ENCODE measurements at regions not wholly inside any gene's neighbourhood (a gene's known extent, or its start where the extent isn't known, plus 50 kb on each side); places are given as distances from the start of the nearest gene placed in this dataset.

DNA sequence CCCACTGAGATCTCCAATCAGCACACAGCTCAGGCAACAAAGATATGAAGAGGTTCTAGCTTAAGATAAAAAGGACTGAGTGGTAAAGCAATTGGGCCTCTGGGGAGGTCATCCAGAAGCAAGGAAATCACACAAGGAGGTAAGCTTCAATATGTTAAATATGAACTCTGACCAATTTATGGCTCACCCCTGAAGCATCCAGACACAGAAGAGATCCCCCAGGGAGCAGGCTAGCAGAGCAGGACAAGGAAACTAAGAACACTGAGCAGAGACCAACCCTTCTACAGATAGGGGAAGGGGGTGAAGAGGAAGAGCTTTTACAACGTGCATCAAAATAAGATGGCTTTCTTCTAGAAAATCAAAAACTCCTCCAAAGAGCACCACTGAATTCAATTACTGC lies 616.2 kb downstream of the DNAH5 start:
- ATAC-seq (ENCODE audit: insufficient read depth, low read depth): no peak
- no peak overlapping the region for H2AFZ ChIP-seq (ENCODE audit: low read depth, low read length)

DNA sequence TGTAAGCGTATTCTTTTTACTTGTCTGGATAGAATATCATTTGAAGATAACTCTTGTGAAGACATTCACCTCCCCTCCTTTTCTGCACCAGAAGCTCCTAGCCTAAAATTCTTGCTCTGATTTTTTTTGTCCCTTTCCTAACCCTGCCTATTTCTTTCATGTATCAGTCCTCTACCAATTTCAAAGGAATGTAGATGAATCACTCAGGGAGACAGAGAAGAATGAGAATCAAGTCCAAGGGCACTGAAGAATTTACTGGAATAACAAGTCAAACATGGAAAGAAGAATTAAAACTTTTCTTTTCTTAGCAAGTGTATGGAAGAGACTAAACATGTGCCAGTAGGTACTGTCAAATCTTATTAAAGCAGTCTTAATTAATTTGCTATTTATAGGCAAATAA lies 618.7 kb downstream of the DNAH5 start:
- Histone ChIP-seq H3K79me2 (ENCODE audit: insufficient read depth, low read length) (no peaks in the 10 kb centered on the region), H3K9me3 (ENCODE audit: insufficient read depth, low read length, severe bottlenecking) (no peaks in the 10 kb centered on the region)
- no peak for ATAC-seq (ENCODE audit: insufficient read depth, low read depth)

More for the DNA sequence above, 616.2 kb downstream of the DNAH5 start:
- DNase-seq: no peak
- TF ChIP-seq, protein P1, sequence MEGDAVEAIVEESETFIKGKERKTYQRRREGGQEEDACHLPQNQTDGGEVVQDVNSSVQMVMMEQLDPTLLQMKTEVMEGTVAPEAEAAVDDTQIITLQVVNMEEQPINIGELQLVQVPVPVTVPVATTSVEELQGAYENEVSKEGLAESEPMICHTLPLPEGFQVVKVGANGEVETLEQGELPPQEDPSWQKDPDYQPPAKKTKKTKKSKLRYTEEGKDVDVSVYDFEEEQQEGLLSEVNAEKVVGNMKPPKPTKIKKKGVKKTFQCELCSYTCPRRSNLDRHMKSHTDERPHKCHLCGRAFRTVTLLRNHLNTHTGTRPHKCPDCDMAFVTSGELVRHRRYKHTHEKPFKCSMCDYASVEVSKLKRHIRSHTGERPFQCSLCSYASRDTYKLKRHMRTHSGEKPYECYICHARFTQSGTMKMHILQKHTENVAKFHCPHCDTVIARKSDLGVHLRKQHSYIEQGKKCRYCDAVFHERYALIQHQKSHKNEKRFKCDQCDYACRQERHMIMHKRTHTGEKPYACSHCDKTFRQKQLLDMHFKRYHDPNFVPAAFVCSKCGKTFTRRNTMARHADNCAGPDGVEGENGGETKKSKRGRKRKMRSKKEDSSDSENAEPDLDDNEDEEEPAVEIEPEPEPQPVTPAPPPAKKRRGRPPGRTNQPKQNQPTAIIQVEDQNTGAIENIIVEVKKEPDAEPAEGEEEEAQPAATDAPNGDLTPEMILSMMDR (IDR thresholded peaks at IDR 0.05; ENCODE audit: borderline replicate concordance, extremely low read depth, low read length, poor library complexity, severe bottlenecking): no peak
- TF ChIP-seq EZH2 (IDR thresholded peaks at IDR 0.05; ENCODE audit: borderline replicate concordance, low read depth, low read length, severe bottlenecking): no peak
- H3K27me3 ChIP-seq (ENCODE audit: insufficient read depth, low read length, poor library complexity): no peaks in the 10 kb centered on the region
- H3K4me2 ChIP-seq (ENCODE audit: insufficient read depth, low read length): no peak overlapping the region
- no peak overlapping the region for H3K27ac ChIP-seq (ENCODE audit: low read length)
- H3K79me2 ChIP-seq (ENCODE audit: insufficient read depth, low read length): no peaks in the 10 kb centered on the region
- H3K4me3 ChIP-seq (ENCODE audit: low read depth in 1 of 2, low read length in 2 of 2): no peak overlapping the region
- H3K9me3 ChIP-seq (ENCODE audit: insufficient read depth, low read length, severe bottlenecking): no peaks in the 10 kb centered on the region
- no peaks in the 10 kb centered on the region for H4K20me1 ChIP-seq (ENCODE audit: insufficient read depth, low read length)
- no peak overlapping the region for H3K9ac ChIP-seq (ENCODE audit: low read depth, low read length)
- H3K4me1 ChIP-seq (ENCODE audit: insufficient read depth, low read length): no peaks in the 10 kb centered on the region
- no peaks in the 10 kb centered on the region for H3K36me3 ChIP-seq (ENCODE audit: insufficient read depth, low read length)

GRCh38 chr5:13322769-13323168 lies 621.7 kb downstream of the DNAH5 start:
- ATAC-seq (ENCODE audit: insufficient read depth, low read depth): no peak
- TF ChIP-seq, protein P1 (IDR thresholded peaks at IDR 0.05; ENCODE audit: borderline replicate concordance, extremely low read depth, low read length, poor library complexity, severe bottlenecking): no peak
- no peak for TF ChIP-seq EZH2 (IDR thresholded peaks at IDR 0.05; ENCODE audit: borderline replicate concordance, low read depth, low read length, severe bottlenecking)
- Histone ChIP-seq H3K4me3 (ENCODE audit: low read depth in 1 of 2, low read length in 2 of 2) (no peak overlapping the region), H3K9me3 (ENCODE audit: insufficient read depth, low read length, severe bottlenecking) (no peaks in the 10 kb centered on the region), H3K79me2 (ENCODE audit: insufficient read depth, low read length) (no peaks in the 10 kb centered on the region), H3K9ac (ENCODE audit: low read depth, low read length) (no peak overlapping the region), H3K4me1 (ENCODE audit: insufficient read depth, low read length) (no peaks in the 10 kb centered on the region), H3K4me2 (ENCODE audit: insufficient read depth, low read length) (no peak overlapping the region), H3K27ac (ENCODE audit: low read length) (no peak overlapping the region), H3K36me3 (ENCODE audit: insufficient read depth, low read length) (no peaks in the 10 kb centered on the region), H2AFZ (ENCODE audit: low read depth, low read length) (no peak overlapping the region), H3K27me3 (ENCODE audit: insufficient read depth, low read length, poor library complexity) (no peaks in the 10 kb centered on the region), H4K20me1 (ENCODE audit: insufficient read depth, low read length) (no peaks in the 10 kb centered on the region)
- no peak for DNase-seq

More for the DNA sequence above, 618.7 kb downstream of the DNAH5 start:
- Histone ChIP-seq H3K4me3 (ENCODE audit: low read depth in 1 of 2, low read length in 2 of 2) (no peak overlapping the region), H4K20me1 (ENCODE audit: insufficient read depth, low read length) (no peaks in the 10 kb centered on the region), H3K36me3 (ENCODE audit: insufficient read depth, low read length) (no peaks in the 10 kb centered on the region), H2AFZ (ENCODE audit: low read depth, low read length) (no peak overlapping the region), H3K27ac (ENCODE audit: low read length) (no peak overlapping the region), H3K9ac (ENCODE audit: low read depth, low read length) (no peak overlapping the region), H3K4me2 (ENCODE audit: insufficient read depth, low read length) (no peak overlapping the region), H3K27me3 (ENCODE audit: insufficient read depth, low read length, poor library complexity) (no peaks in the 10 kb centered on the region), H3K4me1 (ENCODE audit: insufficient read depth, low read length) (no peaks in the 10 kb centered on the region)
- no peak for DNase-seq
- TF ChIP-seq, protein P1 (IDR thresholded peaks at IDR 0.05; ENCODE audit: borderline replicate concordance, extremely low read depth, low read length, poor library complexity, severe bottlenecking): no peak
- TF ChIP-seq EZH2 (IDR thresholded peaks at IDR 0.05; ENCODE audit: borderline replicate concordance, low read depth, low read length, severe bottlenecking): no peak

DNA sequence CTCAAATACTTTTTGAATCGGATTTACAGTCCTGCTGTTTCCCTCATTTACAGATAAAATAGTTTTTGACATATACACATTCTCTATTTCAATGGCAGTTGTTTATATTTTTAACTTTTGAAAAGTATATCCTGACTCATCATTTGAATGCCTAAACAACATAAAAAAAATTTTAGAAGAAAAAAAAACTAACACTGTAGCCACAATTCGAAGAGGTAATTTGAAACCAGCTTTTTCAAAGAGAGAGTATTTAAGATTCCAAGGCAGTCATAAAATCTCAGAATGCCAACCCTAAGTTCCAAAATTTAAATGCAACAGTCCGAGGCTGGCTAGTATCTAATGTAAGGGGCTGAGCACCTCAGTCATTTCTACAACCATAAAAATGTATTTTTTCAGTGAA lies 626.8 kb downstream of the DNAH5 start:
- no peak for TF ChIP-seq EZH2 (IDR thresholded peaks at IDR 0.05; ENCODE audit: borderline replicate concordance, low read depth, low read length, severe bottlenecking)
- TF ChIP-seq, protein P1 (IDR thresholded peaks at IDR 0.05; ENCODE audit: borderline replicate concordance, extremely low read depth, low read length, poor library complexity, severe bottlenecking): no peak
- H3K9me3 ChIP-seq (ENCODE audit: insufficient read depth, low read length, severe bottlenecking): no peaks in the 10 kb centered on the region
- H4K20me1 ChIP-seq (ENCODE audit: insufficient read depth, low read length): no peaks in the 10 kb centered on the region
- no peaks in the 10 kb centered on the region for H3K27me3 ChIP-seq (ENCODE audit: insufficient read depth, low read length, poor library complexity)
- H3K4me1 ChIP-seq (ENCODE audit: insufficient read depth, low read length): no peaks in the 10 kb centered on the region
- no peak overlapping the region for H3K27ac ChIP-seq (ENCODE audit: low read length)
- no peak overlapping the region for H3K9ac ChIP-seq (ENCODE audit: low read depth, low read length)
- H3K79me2 ChIP-seq (ENCODE audit: insufficient read depth, low read length): no peaks in the 10 kb centered on the region
- no peak overlapping the region for H2AFZ ChIP-seq (ENCODE audit: low read depth, low read length)
- no peaks in the 10 kb centered on the region for H3K36me3 ChIP-seq (ENCODE audit: insufficient read depth, low read length)
- DNase-seq (no peak), ATAC-seq (ENCODE audit: insufficient read depth, low read depth) (no peak)
- H3K4me3 ChIP-seq (ENCODE audit: low read depth in 1 of 2, low read length in 2 of 2): no peak overlapping the region
- H3K4me2 ChIP-seq (ENCODE audit: insufficient read depth, low read length): no peak overlapping the region
